Fibroblast of peridontal ligament (primary cell): ENCODE measurements at regions not wholly inside any gene's neighbourhood (a gene's known extent, or its start where the extent isn't known, plus 50 kb on each side); places are given as distances from the start of the nearest gene placed in this dataset.
A peak's percentile ranks its signal among the peaks of the same experiment; 100 is the strongest.
"Not testable (repeated sequence)": the region's sequence is repeated elsewhere in the genome, so short reads cannot be mapped to it uniquely, and the experiment has no call there.

ENCODE experiments used
- DNase-seq: peaks from one replicate; pipeline ENCODE4 v3.0.0-alpha.2; 2010; ENCODE audit errors: extremely low read depth

- DNase-seq = peak; percentile 54
These were observed 133.4 kb downstream of the EHF start for GRCh38 chr11:34754171-34754823.

DNA sequence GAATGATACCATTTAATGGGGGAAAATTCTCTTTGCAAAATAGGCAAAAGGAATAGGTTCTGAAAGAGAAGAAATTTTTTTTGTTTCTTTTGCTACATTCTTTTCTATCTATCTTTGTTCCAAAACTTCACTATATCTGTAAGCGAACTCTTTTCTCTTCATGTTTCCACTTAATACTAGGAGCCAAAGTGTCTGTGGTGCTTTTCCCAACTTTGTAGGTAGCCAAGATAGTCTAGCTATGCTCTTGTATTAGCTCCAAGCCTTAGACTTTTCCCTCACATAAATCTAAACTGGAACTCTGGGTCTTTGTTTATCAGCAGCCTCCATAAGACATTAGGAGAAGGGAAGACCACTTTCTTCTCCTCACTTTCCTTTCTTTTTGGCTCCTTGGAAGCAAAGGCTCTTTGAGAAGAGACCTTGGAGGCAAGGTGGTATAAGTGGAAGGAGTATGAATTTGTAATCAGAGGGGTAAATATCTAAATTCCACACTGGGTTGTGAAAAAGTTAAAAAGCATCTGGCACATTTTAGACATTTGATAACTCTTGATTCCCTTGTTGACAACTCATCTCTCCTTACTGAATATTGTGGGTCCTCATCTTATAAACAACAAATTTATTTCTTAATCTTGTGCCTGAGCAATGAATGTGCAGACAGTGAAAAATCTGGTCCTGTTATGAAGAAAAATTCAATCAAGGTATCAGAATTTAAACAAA is 130.0 kb downstream of the EHF start:
- DNase-seq = peak; percentile 35

DNA sequence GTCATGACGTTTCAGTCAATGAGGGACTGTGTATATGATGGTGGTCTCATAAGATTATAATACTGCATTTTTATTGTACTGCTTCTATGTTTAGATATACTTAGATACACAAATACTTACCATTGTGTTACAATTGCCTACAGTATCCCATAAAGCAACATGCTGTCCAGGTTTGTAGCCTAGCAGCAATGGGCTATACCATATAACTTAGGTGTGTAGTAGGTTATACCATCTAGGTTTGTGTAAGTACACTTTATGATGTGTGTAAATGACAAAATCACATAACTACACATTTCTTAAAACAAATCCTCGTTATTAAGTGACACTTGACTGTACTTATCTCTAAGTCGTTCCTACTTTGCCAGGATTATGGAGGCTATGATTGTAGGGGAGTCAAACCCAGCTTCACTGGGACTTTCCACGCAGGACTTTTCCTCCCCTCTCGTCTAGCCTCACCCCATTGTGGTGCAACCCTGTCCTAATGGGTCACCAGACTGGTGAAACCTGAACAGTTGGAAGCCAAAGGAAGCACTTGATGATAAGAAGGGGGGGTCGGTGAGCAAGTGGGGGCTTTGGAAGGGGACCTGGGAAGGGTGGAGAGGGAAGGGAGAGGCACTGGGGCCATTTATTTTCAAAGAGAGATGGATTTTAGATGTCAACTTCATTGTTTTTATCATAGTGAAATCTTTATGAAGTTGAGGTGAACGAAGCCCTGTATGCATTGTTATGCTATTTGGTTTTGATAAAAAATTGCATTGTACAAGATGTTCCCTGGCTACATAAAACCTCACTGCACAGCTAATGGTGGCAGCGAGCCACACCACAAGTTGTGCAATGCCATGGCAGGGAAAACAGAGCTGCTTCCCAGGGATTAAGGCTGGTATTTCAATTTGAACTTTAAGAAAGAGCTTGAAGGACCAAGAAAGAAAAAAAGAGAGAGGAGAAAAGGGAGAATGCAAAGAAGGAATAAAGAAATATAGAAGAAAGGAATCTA is 129.1 kb downstream of the EHF start:
- peak; percentile 97 for DNase-seq

DNA sequence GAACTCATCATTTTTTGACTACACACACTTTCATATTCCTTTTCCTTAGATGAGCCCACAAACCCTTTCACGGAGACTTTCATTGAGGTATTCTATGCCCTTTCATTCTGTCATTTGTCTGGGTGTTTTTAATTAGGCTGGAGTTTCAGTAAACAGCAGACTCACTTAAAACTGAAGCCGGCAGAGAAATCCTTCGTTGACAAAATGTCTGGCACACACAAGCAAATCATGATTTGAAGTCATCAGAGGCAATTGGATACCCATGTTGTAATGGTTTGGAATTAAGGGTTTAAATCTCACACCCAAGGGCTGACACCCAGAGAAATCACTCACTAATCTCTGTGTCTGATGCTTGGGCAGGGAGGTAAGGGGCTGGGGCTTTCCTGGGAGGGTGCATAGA is 127.1 kb downstream of the EHF start:
- DNase-seq = peak; percentile 66

GRCh38 chr11:34747251-34747650 is 126.4 kb downstream of the EHF start:
- DNase-seq = no peak

DNA sequence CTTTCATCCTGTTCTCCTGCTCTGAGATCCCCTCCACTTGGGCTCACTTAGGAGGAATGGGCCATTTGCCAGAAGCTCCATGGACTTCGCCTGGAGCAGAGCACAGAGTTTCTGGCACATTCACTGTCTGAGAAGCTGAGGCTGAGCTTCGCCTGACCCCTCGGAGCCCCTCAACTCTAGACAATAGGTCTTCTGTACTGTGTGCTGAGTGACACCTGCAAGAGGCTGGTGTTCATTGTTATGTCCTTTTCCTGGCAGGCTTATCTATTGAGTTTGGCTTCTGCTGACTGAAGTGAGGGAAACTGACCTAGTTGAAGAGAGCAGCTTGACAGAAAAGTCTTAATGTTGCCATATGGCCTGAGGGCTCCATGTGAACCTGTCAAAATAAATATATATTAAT is 124.3 kb downstream of the EHF start:
- DNase-seq = no peak

DNA sequence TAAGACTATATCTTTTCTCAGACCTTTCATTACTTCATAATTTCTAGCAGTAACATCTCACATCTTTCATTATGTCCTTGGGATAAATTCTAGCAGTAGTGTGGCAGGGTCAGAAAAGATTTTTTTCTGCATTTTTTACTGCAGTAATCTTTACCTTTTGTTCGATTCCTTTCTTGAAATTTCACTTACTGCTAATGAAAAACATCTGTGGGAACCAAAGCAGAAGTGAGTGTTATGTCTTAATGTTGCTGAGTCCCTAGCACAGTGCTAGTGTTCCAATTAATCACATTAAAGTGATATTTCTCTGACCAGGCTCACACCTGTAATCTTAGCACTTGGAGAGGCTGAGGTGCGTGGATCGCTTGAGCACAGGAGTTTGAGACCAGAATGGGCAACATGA is 123.6 kb downstream of the EHF start:
- peak; percentile 54 for DNase-seq

- DNase-seq = no peak
These were observed 117.3 kb downstream of the EHF start for GRCh38 chr11:34738237-34738636.

DNA sequence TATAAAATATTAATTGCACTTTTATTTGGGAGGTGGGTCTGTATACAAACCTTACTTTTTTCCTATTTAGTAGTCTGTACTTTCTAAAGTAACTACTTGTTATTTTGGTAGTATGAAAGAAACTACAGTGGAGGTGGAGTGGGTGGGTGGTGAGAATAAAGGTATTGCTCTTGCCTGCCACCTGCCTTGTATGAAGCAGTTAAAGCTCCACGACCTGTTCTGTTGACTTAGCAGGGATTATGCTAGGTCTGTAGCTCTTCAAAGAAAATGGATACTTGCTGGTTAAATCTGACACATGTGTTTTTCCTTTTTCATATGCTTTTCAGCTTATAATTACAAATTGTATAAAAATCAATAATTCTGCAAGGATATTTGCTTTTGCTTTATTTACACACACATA is 111.9 kb downstream of the EHF start:
- DNase-seq = no peak

DNA sequence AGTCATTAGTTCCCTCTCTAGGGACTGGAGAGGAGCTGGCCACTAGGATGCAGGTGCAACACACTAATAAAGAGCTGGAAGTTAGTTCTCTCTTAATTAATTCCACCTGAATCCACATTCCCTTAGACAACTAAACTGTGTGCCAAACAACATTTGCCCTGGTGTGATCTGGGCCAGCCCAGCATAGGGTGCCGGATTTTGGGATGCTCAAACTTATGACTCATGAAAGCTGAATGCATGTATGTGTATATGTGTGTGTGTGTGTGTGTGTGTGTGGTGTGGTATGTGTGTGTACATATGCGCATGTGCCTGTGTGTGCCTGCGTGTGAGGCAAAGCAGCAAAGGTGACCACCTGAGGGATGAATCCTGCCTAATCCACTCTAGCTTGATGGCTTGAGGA is 110.7 kb downstream of the EHF start:
- DNase-seq = peak; percentile 36

DNA sequence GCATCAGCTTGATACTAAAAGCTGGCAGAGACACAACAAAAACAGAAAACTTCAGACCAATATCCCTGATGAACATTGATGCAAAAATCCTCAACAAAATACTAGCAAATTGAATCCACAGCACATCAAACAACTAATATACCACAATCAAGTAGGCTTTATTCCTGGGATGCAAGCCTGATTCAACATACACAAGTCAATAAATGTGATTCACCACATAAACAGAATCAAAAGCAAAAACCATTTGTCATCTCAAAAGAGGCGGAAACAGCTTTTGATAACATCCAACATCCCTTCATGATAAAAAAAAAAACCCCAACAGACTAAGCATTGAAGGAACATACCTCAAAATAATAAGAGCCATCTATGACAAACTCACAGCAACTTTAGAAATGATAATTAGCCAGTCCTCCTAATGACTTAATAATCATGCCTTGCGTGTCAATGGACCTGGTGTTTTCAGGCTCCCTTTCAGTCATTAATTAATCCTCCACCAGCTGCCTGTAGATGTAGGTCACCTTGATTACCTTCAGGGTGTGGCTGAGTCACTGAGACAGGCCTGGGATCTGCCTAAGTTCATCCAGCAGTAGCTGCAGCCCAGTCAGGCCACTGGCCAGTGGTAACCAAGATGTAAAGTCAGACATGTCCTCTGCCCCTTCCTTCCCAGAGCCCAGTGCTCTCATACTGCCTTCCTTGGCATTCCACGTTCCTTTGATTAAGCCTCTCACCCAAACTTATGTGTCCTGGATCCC is 109.8 kb downstream of the EHF start:
- no peak for DNase-seq

DNA sequence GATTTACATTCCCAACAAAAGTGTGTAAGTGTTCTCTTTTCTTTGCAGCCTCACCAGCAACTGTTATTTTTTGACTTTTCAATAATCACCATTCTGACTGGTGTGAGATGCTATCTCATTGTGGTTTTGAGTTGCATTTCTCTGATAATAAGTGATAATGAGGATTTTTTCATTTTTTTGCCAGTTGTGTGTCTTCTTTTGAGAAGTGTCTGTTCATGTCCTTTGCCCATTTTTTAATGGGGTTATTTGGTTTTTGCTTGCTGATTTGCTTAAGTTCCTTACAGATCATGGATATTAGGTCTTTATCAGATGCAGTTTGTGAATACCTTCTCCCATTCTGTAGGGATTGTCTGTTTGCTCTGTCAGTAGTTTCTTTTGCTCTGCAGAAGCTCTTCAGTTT is 107.7 kb downstream of the EHF start:
- DNase-seq = no peak

GRCh38 chr11:34727228-34727737 is 106.4 kb downstream of the EHF start:
- DNase-seq = no peak

- no peak for DNase-seq
These were observed 104.1 kb downstream of the EHF start for GRCh38 chr11:34724973-34725372.

DNA sequence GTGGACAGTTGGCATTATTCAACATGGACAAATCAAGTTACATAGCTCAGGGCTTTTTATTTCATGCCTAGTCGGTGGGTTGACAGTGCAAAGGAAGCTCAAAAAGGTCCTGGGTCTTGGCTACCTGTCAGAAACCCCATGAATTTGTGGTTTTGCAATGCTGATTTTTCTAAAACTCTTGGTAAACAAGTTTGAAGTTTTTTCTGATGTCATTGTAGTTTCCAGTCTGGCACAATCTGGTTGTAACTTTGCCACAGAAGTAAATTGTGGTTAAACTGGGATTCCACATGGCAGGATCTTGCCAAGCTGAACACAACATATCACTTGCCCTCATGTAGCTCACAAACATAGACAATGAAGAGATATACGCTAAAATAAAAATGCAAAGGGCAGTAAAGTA is 100.8 kb downstream of the EHF start:
- peak; percentile 83 for DNase-seq

- DNase-seq = peak; percentile 11
These were observed 98.5 kb downstream of the EHF start for GRCh38 chr11:34719303-34719848.

GRCh38 chr11:34713631-34714030 is 92.7 kb downstream of the EHF start:
- not testable (repeated sequence) for DNase-seq
